ACC112 (cell line): ENCODE measurements at regions not wholly inside any gene's neighbourhood (a gene's known extent, or its start where the extent isn't known, plus 50 kb on each side); places are given as distances from the start of the nearest gene placed in this dataset.
"Not testable (repeated sequence)": the region's sequence is repeated elsewhere in the genome, so short reads cannot be mapped to it uniquely, and the experiment has no call there.

Experiments used
- H2AFZ ChIP-seq: fragments of 200-600 bp; sonication (generic); one replicate; pipeline ENCODE4 v1.6.0; 2017; ENCODE audit warnings: antibody characterized with exemption, low read length; ENCODE audit not compliant: unreplicated experiment
- H3K27ac ChIP-seq: fragments of 200-600 bp; sonication (generic); 2 replicates; pipeline ENCODE4 v1.5.1; 2014; ENCODE audit warnings: low read depth, mild to moderate bottlenecking, antibody characterized with exemption, low read length, moderate library complexity
- H3K27me3 ChIP-seq: fragments of 200-600 bp; sonication (generic); 2 replicates; pipeline ENCODE4 v1.6.1; 2014; ENCODE audit warnings: mild to moderate bottlenecking, antibody characterized with exemption, low read length, moderate library complexity, mixed read lengths; ENCODE audit not compliant: insufficient read depth
- H3K36me3 ChIP-seq: fragments of 200-600 bp; sonication (generic); 2 replicates; pipeline ENCODE4 v1.6.1; 2016; ENCODE audit warnings: mild to moderate bottlenecking, antibody characterized with exemption, low read length, moderate library complexity, mixed read lengths; ENCODE audit not compliant: insufficient read depth
- H3K4me1 ChIP-seq: fragments of 200-600 bp; sonication (generic); one replicate; pipeline ENCODE4 v1.6.1; 2016; ENCODE audit warnings: low read length, mixed read lengths; ENCODE audit not compliant: insufficient read depth, unreplicated experiment, control insufficient read depth
- H3K4me3 ChIP-seq: fragments of 200-600 bp; sonication (generic); 2 replicates; pipeline ENCODE4 v1.5.1; 2014; ENCODE audit warnings: mild to moderate bottlenecking, low read depth, low read length
- H3K79me2 ChIP-seq: fragments of 200-600 bp; sonication (generic); one replicate; pipeline ENCODE4 v1.6.0; 2016; ENCODE audit warnings: low read length; ENCODE audit not compliant: control insufficient read depth, unreplicated experiment, insufficient read depth

GRCh38 chr16:29218649-29219048 lies 187.9 kb downstream of the NPIPB11 start:
- not testable (repeated sequence) for H3K79me2 ChIP-seq, H3K36me3 ChIP-seq, H3K27me3 ChIP-seq, H3K27ac ChIP-seq, H2AFZ ChIP-seq
- Histone ChIP-seq H3K4me3 (peak overlapping the region; percentile 77; the same call in 1 of the 2 replicates), H3K4me1 (peaks cover 18% of the 10 kb centered on the region)

GRCh38 chr16:29218171-29218570 lies 188.3 kb downstream of the NPIPB11 start:
- H3K79me2 ChIP-seq, H3K36me3 ChIP-seq, H3K27me3 ChIP-seq, H3K27ac ChIP-seq, H3K4me3 ChIP-seq, H2AFZ ChIP-seq: not testable (repeated sequence)
- H3K4me1 ChIP-seq: peaks cover 18% of the 10 kb centered on the region

GRCh38 chr16:29217752-29218126 lies 188.8 kb downstream of the NPIPB11 start:
- H3K27ac ChIP-seq, H2AFZ ChIP-seq, H3K27me3 ChIP-seq, H3K36me3 ChIP-seq, H3K79me2 ChIP-seq, H3K4me3 ChIP-seq: not testable (repeated sequence)
- H3K4me1 ChIP-seq: peaks cover 18% of the 10 kb centered on the region

GRCh38 chr16:29217104-29217751 lies 189.3 kb downstream of the NPIPB11 start:
- not testable (repeated sequence) for H3K27ac ChIP-seq, H2AFZ ChIP-seq, H3K4me3 ChIP-seq, H3K79me2 ChIP-seq, H3K27me3 ChIP-seq, H3K36me3 ChIP-seq
- H3K4me1 ChIP-seq: peaks cover 18% of the 10 kb centered on the region

GRCh38 chr16:29213770-29214169 lies 192.7 kb downstream of the NPIPB11 start:
- not testable (repeated sequence) for H3K79me2 ChIP-seq, H2AFZ ChIP-seq, H3K27me3 ChIP-seq, H3K4me3 ChIP-seq, H3K27ac ChIP-seq, H3K4me1 ChIP-seq, H3K36me3 ChIP-seq

GRCh38 chr16:29213251-29213650 lies 193.3 kb downstream of the NPIPB11 start:
- not testable (repeated sequence) for H3K27me3 ChIP-seq, H3K4me3 ChIP-seq, H3K27ac ChIP-seq

GRCh38 chr16:29212084-29213027 lies 194.2 kb downstream of the NPIPB11 start:
- H3K4me1 ChIP-seq, H3K27ac ChIP-seq, H3K36me3 ChIP-seq, H2AFZ ChIP-seq, H3K27me3 ChIP-seq, H3K79me2 ChIP-seq, H3K4me3 ChIP-seq: not testable (repeated sequence)

More at GRCh38 chr16:29213251-29213650, 193.3 kb downstream of the NPIPB11 start:
- H3K4me1 ChIP-seq, H3K79me2 ChIP-seq, H3K36me3 ChIP-seq, H2AFZ ChIP-seq: not testable (repeated sequence)

GRCh38 chr16:29211456-29211855 lies 195.1 kb downstream of the NPIPB11 start:
- not testable (repeated sequence) for H2AFZ ChIP-seq, H3K36me3 ChIP-seq, H3K79me2 ChIP-seq

GRCh38 chr16:29210299-29211150 lies 196.0 kb downstream of the NPIPB11 start:
- not testable (repeated sequence) for H3K4me3 ChIP-seq, H2AFZ ChIP-seq, H3K27ac ChIP-seq, H3K4me1 ChIP-seq, H3K79me2 ChIP-seq, H3K36me3 ChIP-seq, H3K27me3 ChIP-seq

More at GRCh38 chr16:29211456-29211855, 195.1 kb downstream of the NPIPB11 start:
- H3K27me3 ChIP-seq, H3K4me1 ChIP-seq, H3K27ac ChIP-seq, H3K4me3 ChIP-seq: not testable (repeated sequence)

GRCh38 chr16:29206120-29206519 lies 200.4 kb downstream of the NPIPB11 start:
- H3K4me1 ChIP-seq, H3K79me2 ChIP-seq, H3K27ac ChIP-seq, H3K27me3 ChIP-seq, H2AFZ ChIP-seq, H3K4me3 ChIP-seq, H3K36me3 ChIP-seq: not testable (repeated sequence)
